DOHH2 (cell line): ENCODE measurements at regions not wholly inside any gene's neighbourhood (a gene's known extent, or its start where the extent isn't known, plus 50 kb on each side); places are given as distances from the start of the nearest gene placed in this dataset.

Experiments used
- EZH2phosphoT487 ChIP-seq: fragments of 200-600 bp; sonication (generic); IDR thresholded peaks from 2 replicates; pipeline ENCODE4 v1.6.1; 2017; ENCODE audit warnings: borderline replicate concordance, mild to moderate bottlenecking, antibody characterized with exemption, low read length, moderate library complexity, mixed read lengths
- TF ChIP-seq, protein P1 (sequence below): fragments of 200-600 bp; sonication (generic); IDR thresholded peaks from one replicate; pipeline ENCODE4 v1.5.1; 2014; ENCODE audit warnings: antibody characterized with exemption, mild to moderate bottlenecking, low read depth, low read length; ENCODE audit not compliant: poor library complexity, severe bottlenecking

DNA sequence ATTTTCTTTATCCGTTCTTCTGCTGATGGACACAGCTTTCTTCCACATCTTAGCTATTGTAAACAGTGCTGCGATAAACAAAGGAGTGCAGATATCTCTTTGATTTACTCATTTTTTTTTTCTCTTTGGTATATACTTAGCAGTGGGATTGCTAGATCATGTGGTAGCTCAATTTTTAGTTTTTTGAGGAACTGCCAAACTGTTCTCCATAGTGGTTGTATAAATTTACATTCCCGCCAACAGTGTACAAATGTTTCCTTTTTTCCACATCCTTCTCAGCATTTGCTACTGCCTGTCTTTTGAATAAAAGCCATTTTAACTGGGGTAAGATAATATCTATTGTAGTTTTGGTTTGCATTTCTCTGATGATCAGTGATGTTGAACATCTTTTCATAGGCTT, 196.8 kb upstream of the ZNF717 start:
- TF ChIP-seq, protein P1, sequence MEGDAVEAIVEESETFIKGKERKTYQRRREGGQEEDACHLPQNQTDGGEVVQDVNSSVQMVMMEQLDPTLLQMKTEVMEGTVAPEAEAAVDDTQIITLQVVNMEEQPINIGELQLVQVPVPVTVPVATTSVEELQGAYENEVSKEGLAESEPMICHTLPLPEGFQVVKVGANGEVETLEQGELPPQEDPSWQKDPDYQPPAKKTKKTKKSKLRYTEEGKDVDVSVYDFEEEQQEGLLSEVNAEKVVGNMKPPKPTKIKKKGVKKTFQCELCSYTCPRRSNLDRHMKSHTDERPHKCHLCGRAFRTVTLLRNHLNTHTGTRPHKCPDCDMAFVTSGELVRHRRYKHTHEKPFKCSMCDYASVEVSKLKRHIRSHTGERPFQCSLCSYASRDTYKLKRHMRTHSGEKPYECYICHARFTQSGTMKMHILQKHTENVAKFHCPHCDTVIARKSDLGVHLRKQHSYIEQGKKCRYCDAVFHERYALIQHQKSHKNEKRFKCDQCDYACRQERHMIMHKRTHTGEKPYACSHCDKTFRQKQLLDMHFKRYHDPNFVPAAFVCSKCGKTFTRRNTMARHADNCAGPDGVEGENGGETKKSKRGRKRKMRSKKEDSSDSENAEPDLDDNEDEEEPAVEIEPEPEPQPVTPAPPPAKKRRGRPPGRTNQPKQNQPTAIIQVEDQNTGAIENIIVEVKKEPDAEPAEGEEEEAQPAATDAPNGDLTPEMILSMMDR: no peak
- TF ChIP-seq EZH2phosphoT487: no peak
